ENCODE measurements at regions not wholly inside any gene's neighbourhood (a gene's known extent, or its start where the extent isn't known, plus 50 kb on each side); places are given as distances from the start of the nearest gene placed in this dataset.

- TF ChIP-seq POLR2A (IDR thresholded peaks at IDR 0.05) (no peak), CTCF (IDR thresholded peaks at IDR 0.05) (no peak), POLR2AphosphoS5 (IDR thresholded peaks at IDR 0.05) (no peak)
These were observed 618.1 kb upstream of the FSHR start for GRCh38 chr2:49772299-49772970.
